Keratinocyte (primary cell): ENCODE measurements at regions not wholly inside any gene's neighbourhood (a gene's known extent, or its start where the extent isn't known, plus 50 kb on each side); places are given as distances from the start of the nearest gene placed in this dataset.
A peak's percentile ranks its signal among the peaks of the same experiment; 100 is the strongest.

Source experiments
- DNase-seq: peaks from one replicate; pipeline ENCODE4 v3.0.0-alpha.2; 2011; ENCODE audit warnings: low read depth, missing footprints, low spot score
- FAIRE-seq: peaks from 2 replicates; lab custom pipeline; 2011; peaks lifted over from hg19 to GRCh38; lab: Jason Lieb, UNC
- H2AFZ ChIP-seq: 2 replicates; pipeline ENCODE4 v1.6.0; 2012; ENCODE audit warnings: low read length, control low read depth, inconsistent platforms; ENCODE audit not compliant: control insufficient read depth
- H3K27ac ChIP-seq: 2 replicates; pipeline ENCODE4 v1.5.1; 2011; ENCODE audit warnings: low read length; ENCODE audit not compliant: control insufficient read depth, insufficient read depth
- H3K27me3 ChIP-seq: 3 replicates; pipeline ENCODE4 v1.6.0; 2011; ENCODE audit warnings: low read length; ENCODE audit not compliant: control insufficient read depth, insufficient read depth; ENCODE audit errors: extremely low read depth
- H3K36me3 ChIP-seq, 2 experiments: 2 replicates in 1 of 2; 3 replicates in 1 of 2; pipeline ENCODE4 v1.5.1; 2011; ENCODE audit warnings: low read length in 2 of 2, mild to moderate bottlenecking in 1 of 2; ENCODE audit not compliant: control insufficient read depth in 2 of 2, insufficient read depth in 2 of 2; ENCODE audit errors: extremely low read depth in 1 of 2
- H3K4me1 ChIP-seq: 3 replicates; pipeline ENCODE4 v1.5.1; 2011; ENCODE audit warnings: low read length; ENCODE audit not compliant: control insufficient read depth, insufficient read depth; ENCODE audit errors: extremely low read depth
- H3K4me2 ChIP-seq: 3 replicates; pipeline ENCODE4 v1.6.0; 2011; ENCODE audit warnings: low read depth, low read length; ENCODE audit not compliant: control insufficient read depth, insufficient read depth; ENCODE audit errors: extremely low read depth
- H3K4me3 ChIP-seq, 3 experiments: fragments of 200-600 bp in 1 of 3; sonication (generic) in 1 of 3; 2 replicates in 2 of 3; 3 replicates in 1 of 3; pipeline ENCODE4 v1.5.1; 2011 to 2016; ENCODE audit warnings: low read length in 3 of 3, mild to moderate bottlenecking in 3 of 3, control low read depth in 2 of 3, inconsistent platforms in 1 of 3, low read depth in 1 of 3, mixed read lengths in 1 of 3, mixed run types in 1 of 3, moderate library complexity in 1 of 3; ENCODE audit not compliant: control insufficient read depth in 2 of 3, insufficient read depth in 2 of 3; ENCODE audit errors: extremely low read depth in 1 of 3
- H3K79me2 ChIP-seq: 2 replicates; pipeline ENCODE4 v1.6.0; 2012; ENCODE audit warnings: low read length; ENCODE audit not compliant: control insufficient read depth, insufficient read depth
- H3K9ac ChIP-seq: 3 replicates; pipeline ENCODE4 v1.6.0; 2011; ENCODE audit warnings: low read length; ENCODE audit not compliant: control insufficient read depth, insufficient read depth; ENCODE audit errors: extremely low read depth
- H3K9me1 ChIP-seq: 3 replicates; pipeline ENCODE4 v1.6.0; 2011; ENCODE audit warnings: low read length; ENCODE audit not compliant: control insufficient read depth, insufficient read depth; ENCODE audit errors: extremely low read depth
- H3K9me3 ChIP-seq: 2 replicates; pipeline ENCODE4 v1.5.1; 2012; ENCODE audit warnings: low read depth, low read length; ENCODE audit not compliant: control insufficient read depth
- H4K20me1 ChIP-seq: 3 replicates; pipeline ENCODE4 v1.6.0; 2011; ENCODE audit warnings: low read length; ENCODE audit not compliant: control insufficient read depth, insufficient read depth; ENCODE audit errors: extremely low read depth
- CTCF ChIP-seq, 3 experiments: IDR thresholded peaks in 1 of 3; conservative IDR thresholded peaks in 1 of 3; optimal IDR thresholded peaks in 1 of 3; 2 replicates in 2 of 3; 3 replicates in 1 of 3; pipeline versions ENCODE3 to v1.5.1; 2011; ENCODE audit warnings: low read length in 3 of 3, mild to moderate bottlenecking in 3 of 3, moderate library complexity in 2 of 3, control low read depth in 1 of 3, inconsistent platforms in 1 of 3; ENCODE audit not compliant: insufficient read depth in 2 of 3; ENCODE audit errors: extremely low read depth in 1 of 3
- EZH2 ChIP-seq: IDR thresholded peaks from one replicate; pipeline ENCODE4 v1.6.1; 2012; ENCODE audit warnings: inconsistent platforms, mild to moderate bottlenecking, low read length, moderate library complexity
- dilution Hi-C: fragments of 300-500 bp; cut with MboI; formaldehyde crosslinking; loops from one replicate; pipeline ENCODE4 v1.7.0; 2020; ENCODE audit warnings: low sequenced_read_pairs; ENCODE audit not compliant: extremely low pct_ligation_motif_present

- H4K20me1 ChIP-seq: no peaks in the 10 kb centered on the region
- FAIRE-seq (no peak), DNase-seq (no peak)
- no peaks in the 10 kb centered on the region for H3K27me3 ChIP-seq
- no peak overlapping the region for H3K9ac ChIP-seq
- no peaks in the 10 kb centered on the region for H3K9me3 ChIP-seq
- no peak overlapping the region for H3K27ac ChIP-seq
- H3K9me1 ChIP-seq: no peaks in the 10 kb centered on the region
- dilution Hi-C loops: no loop called here
- H3K79me2 ChIP-seq: no peaks in the 10 kb centered on the region
- H2AFZ ChIP-seq: no peak overlapping the region
- no peak overlapping the region for H3K4me2 ChIP-seq
- peaks cover 27% of the 10 kb centered on the region for H3K4me1 ChIP-seq
- no peaks in the 10 kb centered on the region for H3K36me3 ChIP-seq
- TF ChIP-seq CTCF (optimal IDR thresholded peaks at IDR 0.05 in 1 of 3, IDR thresholded peaks at IDR 0.05 in 1 of 3, conservative IDR thresholded peaks at IDR 0.05 in 1 of 3; ENCODE audit: extremely low read depth in 1 of 3, insufficient read depth in 2 of 3, low read length in 3 of 3) (no peak), EZH2 (no peak)
- H3K4me3 ChIP-seq: no peak overlapping the region
These were observed 53.4 kb downstream of the MPP7 start for GRCh38 chr10:28249512-28249911.

GRCh38 chr10:28248092-28248491, 54.8 kb downstream of the MPP7 start:
- TF ChIP-seq EZH2 (no peak), CTCF (optimal IDR thresholded peaks at IDR 0.05 in 1 of 3, IDR thresholded peaks at IDR 0.05 in 1 of 3, conservative IDR thresholded peaks at IDR 0.05 in 1 of 3; ENCODE audit: extremely low read depth in 1 of 3, insufficient read depth in 2 of 3, low read length in 3 of 3) (no peak)
- H3K4me3 ChIP-seq: no peak overlapping the region
- no peaks in the 10 kb centered on the region for H4K20me1 ChIP-seq
- H2AFZ ChIP-seq: peak overlapping the region; percentile 90
- dilution Hi-C loops: no loop called here
- H3K9ac ChIP-seq: peak overlapping the region; percentile 50
- peak overlapping the region; percentile 71 for H3K27ac ChIP-seq
- H3K27me3 ChIP-seq: no peaks in the 10 kb centered on the region
- no peaks in the 10 kb centered on the region for H3K79me2 ChIP-seq
- no peaks in the 10 kb centered on the region for H3K9me1 ChIP-seq
- no peak for DNase-seq
- H3K36me3 ChIP-seq: no peaks in the 10 kb centered on the region
- peaks cover 14% of the 10 kb centered on the region for H3K4me1 ChIP-seq
- H3K4me2 ChIP-seq: peak overlapping the region; percentile 45
- H3K9me3 ChIP-seq: no peaks in the 10 kb centered on the region
- FAIRE-seq: peak; percentile 98
